HK-2 (cell line): ENCODE measurements at regions not wholly inside any gene's neighbourhood (a gene's known extent, or its start where the extent isn't known, plus 50 kb on each side); places are given as distances from the start of the nearest gene placed in this dataset.
"Not testable (repeated sequence)": the region's sequence is repeated elsewhere in the genome, so short reads cannot be mapped to it uniquely, and the experiment has no call there.

Source experiments
- DNase-seq: peaks from one replicate; pipeline ENCODE4 v3.0.0-alpha.2; 2018; ENCODE audit not compliant: unreplicated experiment

- no peak for DNase-seq
Measured at GRCh38 chr1:181948372-181948771, 113.1 kb downstream of the ZNF648 start.

- DNase-seq, result no peak
Measured at GRCh38 chr1:181947441-181947840, 114.1 kb downstream of the ZNF648 start.

DNA sequence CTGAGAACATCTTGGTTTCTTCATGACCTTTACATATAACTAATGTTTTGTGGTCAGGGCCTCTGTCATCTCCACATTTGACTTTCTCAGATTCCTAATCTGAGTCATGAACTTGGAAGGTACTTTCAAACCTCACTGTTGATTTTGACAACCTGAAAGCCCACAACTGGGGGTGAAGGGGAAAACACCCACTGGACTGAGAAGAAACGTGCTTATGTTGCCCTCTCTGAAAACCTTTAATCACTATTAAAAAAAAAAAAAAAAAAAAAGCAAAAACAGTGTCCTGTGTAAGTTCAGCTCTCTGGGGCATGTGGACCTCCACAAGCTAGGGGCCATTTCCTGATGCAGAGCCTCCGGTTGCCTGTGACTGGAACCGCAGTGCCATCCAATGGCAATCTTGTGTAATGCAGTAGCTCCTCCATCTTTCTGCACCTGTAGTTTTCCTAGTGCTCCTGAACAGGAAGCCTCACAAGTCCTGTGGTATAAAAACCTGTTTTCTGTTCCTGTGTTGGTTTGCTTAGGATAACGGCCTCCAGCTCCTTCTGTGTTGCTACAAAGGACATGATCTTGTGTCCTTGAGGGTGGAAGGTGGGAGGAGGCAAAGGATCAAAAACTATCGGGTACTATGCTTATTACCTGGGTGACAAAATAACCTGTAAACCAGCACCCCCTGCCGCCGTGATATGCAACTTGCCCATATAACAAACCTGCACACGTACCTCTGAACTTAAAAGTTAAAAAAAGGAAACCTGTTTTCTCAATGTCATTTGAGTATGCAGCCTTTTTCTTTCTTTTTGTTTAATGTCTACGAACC, 124.5 kb downstream of the ZNF648 start:
- peak; percentile 66 for DNase-seq

DNA sequence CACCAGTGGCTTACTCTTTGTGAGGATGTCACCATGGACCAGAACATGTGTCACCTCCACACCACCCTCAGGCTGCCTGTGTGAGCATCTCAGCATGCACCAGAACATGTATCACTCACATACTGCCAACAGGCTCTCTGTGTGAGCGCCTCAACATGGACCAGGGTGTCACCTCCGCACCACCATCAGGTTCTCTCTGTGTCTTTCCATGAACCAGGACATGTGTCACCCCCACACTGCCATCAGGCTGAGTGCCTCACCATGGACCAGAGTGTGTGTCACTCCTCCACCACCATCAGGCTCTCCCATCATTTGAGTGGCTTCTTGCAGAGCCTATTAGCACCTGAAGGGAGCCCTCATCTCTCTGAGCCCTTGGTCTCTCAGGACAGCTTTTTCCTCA, 125.2 kb downstream of the ZNF648 start:
- DNase-seq, result peak; percentile 5

DNA sequence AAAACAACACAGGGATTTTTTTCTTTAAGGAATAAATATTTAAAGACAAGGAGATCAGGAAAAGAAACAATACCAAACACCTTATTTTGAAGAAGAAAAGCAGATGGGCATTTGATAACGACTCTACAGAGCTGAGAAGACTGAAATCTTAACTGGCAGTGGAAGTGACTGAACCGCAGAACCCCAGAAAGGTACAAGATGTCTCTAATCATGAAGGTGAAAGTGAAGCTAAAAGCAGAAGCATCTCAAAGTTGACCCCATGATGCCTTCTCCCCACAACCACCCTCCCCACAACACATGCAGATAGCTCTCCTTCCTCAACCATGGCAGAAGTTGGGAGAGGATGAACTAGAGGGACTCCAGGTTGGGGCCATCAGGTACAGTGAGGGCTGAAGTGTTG, 129.6 kb downstream of the ZNF648 start:
- DNase-seq, result no peak

GRCh38 chr1:181930187-181930586, 131.3 kb downstream of the ZNF648 start:
- DNase-seq, result no peak

DNA sequence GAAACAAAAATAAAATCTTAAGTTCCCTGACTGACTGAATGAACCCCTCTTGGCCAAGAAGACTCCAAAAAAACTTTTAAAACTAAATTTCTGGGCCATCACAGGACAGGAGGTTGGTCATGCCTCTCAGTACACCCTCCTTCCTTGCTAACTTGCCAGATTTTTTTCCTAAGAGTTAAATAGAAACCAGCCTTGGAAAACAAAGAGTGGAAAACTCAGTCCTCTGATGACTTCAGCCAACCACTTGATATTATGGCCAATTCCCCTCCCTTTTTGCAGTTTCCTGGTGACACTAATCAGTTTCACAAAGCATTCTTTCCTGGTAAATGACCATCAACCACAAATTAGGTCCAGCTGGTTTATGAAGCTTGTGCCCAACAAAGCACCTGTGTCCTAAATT, 134.8 kb downstream of the ZNF648 start:
- DNase-seq, result no peak

DNA sequence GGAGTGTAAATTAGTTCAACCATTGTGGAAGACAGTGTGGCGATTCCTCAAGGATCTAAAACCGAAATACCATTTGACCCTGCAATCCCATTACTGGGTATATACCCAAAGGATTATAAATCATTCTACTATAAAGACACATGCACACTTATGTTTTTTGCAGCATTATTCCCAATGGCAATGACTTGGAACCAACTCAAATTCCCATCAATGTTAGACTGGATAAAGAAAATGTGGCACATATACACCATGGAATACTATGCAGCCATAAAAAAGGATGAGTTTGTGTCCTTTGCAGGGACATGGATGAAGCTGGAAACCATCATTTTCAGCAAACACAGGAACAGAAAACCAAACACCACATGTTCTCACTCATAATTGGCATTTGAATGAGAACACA, 137.5 kb downstream of the ZNF648 start:
- DNase-seq, result not testable (repeated sequence)

GRCh38 chr1:181919542-181919941, 142.0 kb downstream of the ZNF648 start:
- no peak for DNase-seq

- no peak for DNase-seq
Measured at GRCh38 chr1:181918880-181919525, 142.5 kb downstream of the ZNF648 start.

GRCh38 chr1:181911715-181912114, 149.8 kb downstream of the ZNF648 start:
- no peak for DNase-seq

DNA sequence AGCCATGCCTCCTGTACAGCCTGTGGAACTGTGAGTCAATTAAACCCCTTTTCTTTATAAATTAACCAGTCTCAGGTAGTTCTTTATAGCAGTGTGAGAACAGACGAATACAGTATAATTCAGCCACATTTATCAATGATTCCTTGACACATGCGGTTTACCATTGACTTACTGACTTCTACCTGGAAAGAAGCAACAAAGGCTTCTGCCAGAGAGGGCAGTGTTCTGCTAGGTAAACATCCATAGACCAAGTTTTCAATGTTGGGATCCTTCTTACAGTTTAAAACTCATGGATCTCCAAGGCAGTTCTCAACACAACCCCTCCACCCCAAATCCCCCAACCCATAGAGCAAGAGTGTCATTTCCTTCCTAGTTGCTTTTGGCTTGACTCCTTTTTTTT, 150.6 kb downstream of the ZNF648 start:
- DNase-seq, result no peak

- DNase-seq, result no peak
Measured at GRCh38 chr1:181909010-181909409, 152.5 kb downstream of the ZNF648 start.

DNA sequence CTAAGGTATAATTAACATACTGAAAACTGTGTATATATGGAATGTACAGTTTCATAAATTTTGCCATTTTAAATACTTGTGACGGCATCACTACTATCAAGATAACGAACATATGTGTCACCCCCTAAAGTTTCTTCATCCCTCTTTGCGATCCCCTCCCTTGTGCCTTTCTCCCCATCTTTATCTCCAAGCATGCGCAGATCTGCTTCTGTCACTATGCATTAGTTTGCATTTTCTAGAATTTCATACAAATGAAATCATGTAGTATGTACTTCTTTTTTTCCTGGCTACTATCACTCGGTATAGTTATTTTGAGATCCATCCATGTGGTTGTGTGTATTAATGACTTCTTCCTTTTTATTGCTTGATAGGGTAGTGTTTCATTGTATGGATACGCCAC, 154.9 kb downstream of the ZNF648 start:
- DNase-seq, result no peak

DNA sequence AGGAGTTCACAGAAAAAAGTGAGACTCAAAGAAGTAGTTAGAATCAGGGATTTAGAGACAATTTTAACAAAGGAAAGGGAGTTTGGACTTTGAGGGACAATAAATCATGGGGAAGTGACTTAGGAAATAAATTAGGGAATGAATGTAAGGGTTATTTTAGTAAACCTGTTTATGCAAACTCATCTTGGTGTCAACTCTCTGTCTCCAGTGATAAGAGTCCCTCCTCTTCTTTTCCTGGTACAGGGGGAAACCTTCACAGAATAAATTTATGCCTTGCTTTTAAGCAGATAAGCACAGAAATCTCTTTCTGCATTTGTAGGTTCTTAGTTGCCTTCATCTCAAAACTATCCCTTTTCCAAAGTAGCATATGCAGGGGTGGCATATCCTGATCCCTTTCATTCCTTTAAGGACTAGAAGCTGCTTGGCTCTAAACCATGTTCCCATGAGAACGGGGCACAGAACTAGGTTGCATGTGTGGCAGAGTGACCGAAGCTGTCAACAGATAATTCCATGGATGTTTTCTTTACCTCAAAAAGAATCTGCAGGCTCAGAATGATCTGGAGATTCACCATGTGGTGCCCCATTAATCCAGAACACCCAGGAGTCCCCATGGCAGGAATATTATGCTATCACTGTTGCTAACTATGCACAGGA, 155.4 kb downstream of the ZNF648 start:
- no peak for DNase-seq

DNA sequence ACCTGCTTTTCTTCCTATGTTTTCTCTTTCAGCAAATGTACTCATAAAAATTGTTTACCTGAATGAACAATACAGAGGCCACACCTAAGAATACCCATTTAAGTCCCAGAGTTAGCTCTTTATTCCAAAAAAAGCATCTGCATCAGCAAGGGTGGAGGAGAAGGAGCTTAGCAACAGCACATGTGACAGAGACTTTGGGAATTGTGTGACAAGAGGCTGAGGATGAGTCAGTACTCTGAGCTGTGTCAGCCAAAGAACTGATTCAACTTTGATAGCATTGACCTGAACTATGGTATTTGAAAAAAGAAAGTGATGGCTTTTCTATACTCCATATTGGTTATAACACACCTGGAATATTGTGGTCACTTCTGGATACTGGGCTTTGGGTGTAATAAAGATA, 162.7 kb downstream of the ZNF648 start:
- DNase-seq, result no peak

GRCh38 chr1:181896824-181897223, 164.7 kb downstream of the ZNF648 start:
- DNase-seq, result no peak

- no peak for DNase-seq
Measured at GRCh38 chr1:181894439-181894859, 167.1 kb downstream of the ZNF648 start.

DNA sequence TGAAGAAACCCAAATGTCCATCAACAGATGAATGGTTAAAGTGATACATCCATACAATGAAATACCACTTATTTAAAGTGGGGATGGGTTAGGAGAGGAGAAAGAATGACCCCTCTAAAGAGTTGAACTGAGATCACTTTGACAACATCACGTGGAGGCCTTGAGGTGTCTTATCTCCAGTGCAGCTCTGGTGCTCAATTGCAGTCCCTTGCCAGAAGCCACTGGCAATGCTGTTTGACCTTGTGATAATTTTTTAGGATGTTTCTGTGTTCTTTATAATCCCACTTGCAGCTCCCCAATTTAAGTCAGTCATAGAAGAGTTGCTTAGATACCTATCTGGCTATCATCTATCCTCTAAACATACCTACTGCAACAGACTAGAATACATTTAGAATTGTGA, 167.6 kb downstream of the ZNF648 start:
- no peak for DNase-seq

DNA sequence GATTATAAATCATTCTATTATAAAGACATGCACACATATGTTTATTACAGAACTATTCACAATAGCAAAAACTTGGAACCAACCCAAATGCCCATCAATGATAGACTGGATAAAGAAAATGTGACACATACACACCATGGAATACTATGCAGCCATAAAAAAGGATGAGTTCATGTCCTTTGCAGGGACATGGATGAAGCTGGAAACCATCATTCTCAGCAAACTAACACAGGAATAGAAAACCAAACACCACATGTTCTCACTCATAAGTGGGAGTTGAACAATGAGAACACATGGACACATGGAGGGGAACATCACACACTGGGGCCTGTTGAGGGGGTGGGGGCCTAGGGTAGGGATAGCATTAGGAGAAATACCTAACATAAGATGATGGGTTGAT, 168.4 kb downstream of the ZNF648 start:
- DNase-seq, result not testable (repeated sequence)

GRCh38 chr1:181872562-181872961, 188.9 kb downstream of the ZNF648 start:
- DNase-seq, result no peak

- DNase-seq, result no peak
Measured at GRCh38 chr1:181863736-181864135, 197.8 kb downstream of the ZNF648 start.

- DNase-seq, result no peak
Measured at GRCh38 chr1:181863006-181863405, 198.5 kb downstream of the ZNF648 start.
